Fibroblast of villous mesenchyme (primary cell): ENCODE measurements at regions not wholly inside any gene's neighbourhood (a gene's known extent, or its start where the extent isn't known, plus 50 kb on each side); places are given as distances from the start of the nearest gene placed in this dataset.

ENCODE experiments used
- DNase-seq: peaks from one replicate; pipeline ENCODE4 v3.0.0-alpha.2; 2010; ENCODE audit warnings: low read depth
- H3K4me3 ChIP-seq: 2 replicates; pipeline ENCODE4 v1.5.1; 2011; ENCODE audit warnings: low read depth, mild to moderate bottlenecking, low read length
- TF ChIP-seq, protein P1 (sequence below): IDR thresholded peaks from 2 replicates; pipeline ENCODE4 v1.5.1; 2012; ENCODE audit warnings: low read depth, mild to moderate bottlenecking, low read length; ENCODE audit not compliant: insufficient read depth

GRCh38 chr2:157182834-157183396 is 74.6 kb upstream of the GALNT5 start:
- no peak overlapping the region for H3K4me3 ChIP-seq
- TF ChIP-seq, protein P1, sequence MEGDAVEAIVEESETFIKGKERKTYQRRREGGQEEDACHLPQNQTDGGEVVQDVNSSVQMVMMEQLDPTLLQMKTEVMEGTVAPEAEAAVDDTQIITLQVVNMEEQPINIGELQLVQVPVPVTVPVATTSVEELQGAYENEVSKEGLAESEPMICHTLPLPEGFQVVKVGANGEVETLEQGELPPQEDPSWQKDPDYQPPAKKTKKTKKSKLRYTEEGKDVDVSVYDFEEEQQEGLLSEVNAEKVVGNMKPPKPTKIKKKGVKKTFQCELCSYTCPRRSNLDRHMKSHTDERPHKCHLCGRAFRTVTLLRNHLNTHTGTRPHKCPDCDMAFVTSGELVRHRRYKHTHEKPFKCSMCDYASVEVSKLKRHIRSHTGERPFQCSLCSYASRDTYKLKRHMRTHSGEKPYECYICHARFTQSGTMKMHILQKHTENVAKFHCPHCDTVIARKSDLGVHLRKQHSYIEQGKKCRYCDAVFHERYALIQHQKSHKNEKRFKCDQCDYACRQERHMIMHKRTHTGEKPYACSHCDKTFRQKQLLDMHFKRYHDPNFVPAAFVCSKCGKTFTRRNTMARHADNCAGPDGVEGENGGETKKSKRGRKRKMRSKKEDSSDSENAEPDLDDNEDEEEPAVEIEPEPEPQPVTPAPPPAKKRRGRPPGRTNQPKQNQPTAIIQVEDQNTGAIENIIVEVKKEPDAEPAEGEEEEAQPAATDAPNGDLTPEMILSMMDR, result no peak
- DNase-seq, result peak; percentile 90

DNA sequence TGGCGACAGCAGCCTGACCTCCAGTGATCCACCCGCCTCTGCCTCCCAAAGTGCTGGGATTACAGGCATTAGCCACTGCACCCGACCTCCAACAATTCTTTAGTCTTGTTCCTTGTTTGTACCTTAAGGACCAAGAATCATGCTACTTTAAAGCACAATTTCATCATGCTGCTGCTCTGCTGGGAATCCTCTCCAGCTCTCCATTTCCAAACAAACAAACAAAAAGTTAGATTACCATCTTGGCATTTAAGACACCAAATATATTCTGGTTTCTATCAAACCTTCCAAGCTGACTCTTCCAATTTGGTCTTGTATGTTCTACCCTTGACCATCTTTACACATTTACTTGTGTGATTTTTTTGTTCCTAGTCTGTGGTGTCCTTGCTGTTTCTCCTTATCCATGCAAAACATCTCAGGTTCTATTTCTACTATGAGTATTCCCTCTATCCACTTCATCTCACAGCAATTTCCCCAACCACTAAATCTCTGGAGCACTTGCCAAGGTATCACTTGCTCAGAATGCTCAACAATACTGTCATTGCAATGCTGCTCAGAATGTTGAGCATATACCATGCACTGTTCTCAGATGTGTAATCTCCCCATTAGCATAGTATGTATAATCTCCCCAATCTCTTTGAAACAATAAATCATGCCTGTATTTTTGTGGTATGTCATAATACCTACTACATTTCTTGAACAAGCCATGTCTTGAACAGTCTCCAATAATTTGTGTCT is 73.2 kb upstream of the GALNT5 start:
- TF ChIP-seq, protein P1, result no peak
- DNase-seq, result peak; percentile 63
- H3K4me3 ChIP-seq, result no peak overlapping the region

- no peak overlapping the region for H3K4me3 ChIP-seq
- peak; percentile 69 for DNase-seq
- TF ChIP-seq, protein P1, result peak; percentile 10
Observed at GRCh38 chr2:157185476-157186227, 71.9 kb upstream of the GALNT5 start.

- H3K4me3 ChIP-seq, result no peak overlapping the region
- DNase-seq, result peak; percentile 80
- TF ChIP-seq, protein P1, result no peak
Observed at GRCh38 chr2:157190151-157190550, 67.4 kb upstream of the GALNT5 start.

GRCh38 chr2:157191186-157191585 is 66.3 kb upstream of the GALNT5 start:
- no peak for DNase-seq
- TF ChIP-seq, protein P1, result no peak

DNA sequence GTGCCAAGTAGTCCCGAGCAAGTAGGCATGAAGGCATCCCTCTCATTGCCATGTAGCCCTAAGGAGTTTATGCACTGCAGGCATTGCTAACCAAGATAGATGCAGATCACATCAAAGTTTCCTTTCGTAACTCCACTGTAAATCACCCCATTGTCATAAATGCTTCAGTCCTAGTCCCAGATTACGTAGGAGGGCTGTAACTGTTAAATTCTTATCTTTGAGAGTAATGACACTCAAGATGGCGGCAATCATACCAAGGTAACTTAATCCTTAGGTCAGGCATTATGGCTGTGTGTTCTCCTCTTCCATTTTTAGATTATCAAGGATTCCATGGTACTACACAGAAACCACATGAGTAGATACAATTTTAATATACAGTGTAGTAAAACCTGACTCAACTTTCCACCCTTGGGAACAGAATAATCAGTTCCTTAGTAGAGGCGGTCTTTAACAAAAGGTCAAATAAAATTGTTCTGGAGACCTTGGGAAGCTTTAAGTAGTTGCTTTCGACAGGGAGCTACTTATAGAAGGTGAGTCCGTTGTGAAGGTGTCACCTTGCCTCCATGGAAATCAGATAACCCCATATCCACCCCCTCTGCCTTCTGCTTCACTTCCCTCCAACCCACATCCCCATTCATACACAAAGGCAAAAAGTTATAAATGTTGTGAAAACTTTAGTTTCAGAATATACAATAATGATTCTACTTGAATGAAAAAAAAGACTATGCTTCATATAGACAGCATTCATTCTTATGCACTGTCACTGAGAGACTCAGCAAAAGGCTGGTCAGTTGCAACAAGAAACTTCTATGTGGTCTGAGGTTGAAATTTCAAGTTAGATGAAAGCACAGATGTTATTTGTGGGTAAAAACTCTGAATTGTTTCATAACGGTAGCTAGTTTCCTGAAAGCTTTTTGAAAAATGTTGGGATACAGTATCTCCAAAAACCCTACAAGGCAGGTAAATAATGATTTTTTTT is 64.8 kb upstream of the GALNT5 start:
- TF ChIP-seq, protein P1, result no peak
- DNase-seq, result no peak
- H3K4me3 ChIP-seq, result no peak overlapping the region

More at GRCh38 chr2:157191186-157191585, 66.3 kb upstream of the GALNT5 start:
- H3K4me3 ChIP-seq, result no peak overlapping the region
